Mesendoderm (in vitro differentiated cells): ENCODE measurements at regions not wholly inside any gene's neighbourhood (a gene's known extent, or its start where the extent isn't known, plus 50 kb on each side); places are given as distances from the start of the nearest gene placed in this dataset.

Source experiments
- DNase-seq: peaks from one replicate; pipeline ENCODE4 v3.0.0; 2013
- H2AK5ac ChIP-seq: 2 replicates; pipeline ENCODE4 v1.6.1; 2013; ENCODE audit warnings: low read length, inconsistent platforms
- H2BK120ac ChIP-seq: 2 replicates; pipeline ENCODE4 v1.6.1; 2013; ENCODE audit warnings: low read depth, mild to moderate bottlenecking, low read length, moderate library complexity, mixed read lengths
- H2BK15ac ChIP-seq: replicated peaks from 2 replicates; pipeline ENCODE4 v1.6.1; 2013; ENCODE audit warnings: low read depth, mild to moderate bottlenecking, moderate library complexity
- H2BK5ac ChIP-seq: 2 replicates; pipeline ENCODE4 v1.6.1; 2013; ENCODE audit warnings: low read length, inconsistent platforms
- H3K18ac ChIP-seq: 2 replicates; pipeline ENCODE4 v1.6.1; 2013; ENCODE audit warnings: mild to moderate bottlenecking, low read length, mixed read lengths
- H3K23ac ChIP-seq: one replicate; pipeline ENCODE4 v1.6.1; 2013; ENCODE audit warnings: low read length
- H3K27ac ChIP-seq: 2 replicates; pipeline ENCODE4 v1.5.1; 2013; ENCODE audit warnings: low read depth, mild to moderate bottlenecking, inconsistent platforms, low read length, moderate library complexity
- H3K27me3 ChIP-seq: 2 replicates; pipeline ENCODE4 v1.6.1; 2013; ENCODE audit warnings: low read length, control low read depth, mild to moderate bottlenecking, inconsistent platforms; ENCODE audit not compliant: insufficient read depth, poor library complexity
- H3K36me3 ChIP-seq: 2 replicates; pipeline ENCODE4 v1.6.1; 2013; ENCODE audit warnings: low read length, inconsistent platforms; ENCODE audit not compliant: control insufficient read depth, insufficient read depth
- H3K4ac ChIP-seq: one replicate; pipeline ENCODE4 v1.6.1; 2013; ENCODE audit warnings: low read depth, mild to moderate bottlenecking, low read length, moderate library complexity
- H3K4me1 ChIP-seq: 2 replicates; pipeline ENCODE4 v1.6.1; 2013; ENCODE audit warnings: low read depth, low read length, inconsistent platforms; ENCODE audit not compliant: control insufficient read depth
- H3K4me2 ChIP-seq: 2 replicates; pipeline ENCODE4 v1.6.1; 2013; ENCODE audit warnings: low read length
- H3K4me3 ChIP-seq: 2 replicates; pipeline ENCODE4 v1.5.1; 2013; ENCODE audit warnings: mild to moderate bottlenecking, low read length
- H3K56ac ChIP-seq: one replicate; pipeline ENCODE4 v1.6.1; 2013; ENCODE audit warnings: low read length
- H3K79me1 ChIP-seq: 2 replicates; pipeline ENCODE4 v1.6.1; 2013; ENCODE audit warnings: low read length, inconsistent platforms
- H3K79me2 ChIP-seq: 2 replicates; pipeline ENCODE4 v1.6.1; 2013; ENCODE audit warnings: mild to moderate bottlenecking, low read length; ENCODE audit not compliant: control insufficient read depth, insufficient read depth
- H3K9ac ChIP-seq: 2 replicates; pipeline ENCODE4 v1.6.1; 2013; ENCODE audit warnings: low read length, inconsistent platforms
- H4K5ac ChIP-seq: one replicate; pipeline ENCODE4 v1.6.1; 2013; ENCODE audit warnings: low read length
- H4K8ac ChIP-seq: one replicate; pipeline ENCODE4 v1.6.1; 2013; ENCODE audit warnings: low read depth, mild to moderate bottlenecking, control low read depth, low read length, moderate library complexity
- WGBS: extraction: QIAGEN DNeasy Blood & Tissue Kit; methylation state at CpG from one replicate; pipeline ENCODE4 v1.1.7; 2013; ENCODE audit warnings: low lambda C conversion rate, missing lambda C conversion rate; ENCODE audit not compliant: insufficient coverage; ENCODE audit errors: extremely low coverage; 5-methylcytosine and 5-hydroxymethylcytosine counted together

- Histone ChIP-seq H3K36me3 (no peaks in the 10 kb centered on the region), H4K5ac (no peak overlapping the region), H3K9ac (no peak overlapping the region), H3K27me3 (no peaks in the 10 kb centered on the region), H3K27ac (no peak overlapping the region), H2BK15ac (no peak overlapping the region), H3K4me1 (no peaks in the 10 kb centered on the region), H2BK120ac (no peak overlapping the region), H3K79me1 (no peaks in the 10 kb centered on the region), H4K8ac (no peak overlapping the region), H3K79me2 (no peaks in the 10 kb centered on the region), H3K23ac (no peak overlapping the region), H2BK5ac (no peak overlapping the region), H3K4ac (no peak overlapping the region), H2AK5ac (no peak overlapping the region), H3K4me3 (no peak overlapping the region), H3K56ac (no peak overlapping the region), H3K18ac (no peak overlapping the region), H3K4me2 (no peak overlapping the region)
- no peak for DNase-seq
These were observed 152.0 kb upstream of the CCDC68 start for GRCh38 chr18:55111271-55111670.

GRCh38 chr18:55110436-55110835 lies 151.2 kb upstream of the CCDC68 start:
- no peak for DNase-seq
- H3K4me1 ChIP-seq: no peaks in the 10 kb centered on the region

GRCh38 chr18:55109818-55110414 lies 150.7 kb upstream of the CCDC68 start:
- no CpG with 5 or more reads among the region's 2 CpGs for WGBS
- Histone ChIP-seq H3K9ac (no peak overlapping the region), H3K27me3 (no peaks in the 10 kb centered on the region), H3K4me1 (no peaks in the 10 kb centered on the region), H3K4me3 (no peak overlapping the region), H3K36me3 (no peaks in the 10 kb centered on the region), H3K18ac (no peak overlapping the region), H3K79me1 (no peaks in the 10 kb centered on the region), H4K5ac (no peak overlapping the region), H2BK15ac (no peak overlapping the region), H3K23ac (no peak overlapping the region), H3K79me2 (no peaks in the 10 kb centered on the region), H3K4ac (no peak overlapping the region), H2BK120ac (no peak overlapping the region), H4K8ac (no peak overlapping the region), H2AK5ac (no peak overlapping the region), H2BK5ac (no peak overlapping the region), H3K56ac (no peak overlapping the region), H3K27ac (no peak overlapping the region), H3K4me2 (no peak overlapping the region)
- no peak for DNase-seq

More at GRCh38 chr18:55110436-55110835, 151.2 kb upstream of the CCDC68 start:
- no peak overlapping the region for H3K23ac ChIP-seq
- no peaks in the 10 kb centered on the region for H3K79me1 ChIP-seq
- no peak overlapping the region for H2BK120ac ChIP-seq
- no peak overlapping the region for H3K4ac ChIP-seq
- no peak overlapping the region for H4K8ac ChIP-seq
- WGBS: no CpG with 5 or more reads among the region's 9 CpGs
- H3K4me2 ChIP-seq: no peak overlapping the region
- no peaks in the 10 kb centered on the region for H3K79me2 ChIP-seq
- no peak overlapping the region for H2BK5ac ChIP-seq
- no peak overlapping the region for H4K5ac ChIP-seq
- H3K9ac ChIP-seq: no peak overlapping the region
- H3K18ac ChIP-seq: no peak overlapping the region
- no peak overlapping the region for H2BK15ac ChIP-seq
- no peaks in the 10 kb centered on the region for H3K36me3 ChIP-seq
- H3K27me3 ChIP-seq: no peaks in the 10 kb centered on the region
- no peak overlapping the region for H3K27ac ChIP-seq
- H3K4me3 ChIP-seq: no peak overlapping the region
- H3K56ac ChIP-seq: no peak overlapping the region
- no peak overlapping the region for H2AK5ac ChIP-seq

- no CpG with 5 or more reads among the region's 3 CpGs for WGBS
- no peak overlapping the region for H2BK5ac ChIP-seq
- no peak overlapping the region for H4K5ac ChIP-seq
- no peak overlapping the region for H3K56ac ChIP-seq
- no peak overlapping the region for H2AK5ac ChIP-seq
- H4K8ac ChIP-seq: no peak overlapping the region
- no peaks in the 10 kb centered on the region for H3K36me3 ChIP-seq
- H3K27ac ChIP-seq: no peak overlapping the region
- H3K9ac ChIP-seq: no peak overlapping the region
- no peaks in the 10 kb centered on the region for H3K4me1 ChIP-seq
- no peaks in the 10 kb centered on the region for H3K79me1 ChIP-seq
- DNase-seq: no peak
- no peak overlapping the region for H2BK120ac ChIP-seq
- H3K4me3 ChIP-seq: no peak overlapping the region
- no peaks in the 10 kb centered on the region for H3K79me2 ChIP-seq
- H2BK15ac ChIP-seq: no peak overlapping the region
- H3K4ac ChIP-seq: no peak overlapping the region
- H3K23ac ChIP-seq: no peak overlapping the region
- no peaks in the 10 kb centered on the region for H3K27me3 ChIP-seq
- no peak overlapping the region for H3K18ac ChIP-seq
- H3K4me2 ChIP-seq: no peak overlapping the region
These were observed 147.6 kb upstream of the CCDC68 start for GRCh38 chr18:55106906-55107305.

- no peak overlapping the region for H3K4me3 ChIP-seq
- no peak overlapping the region for H3K56ac ChIP-seq
- H2BK120ac ChIP-seq: no peak overlapping the region
- no peak overlapping the region for H2AK5ac ChIP-seq
- no peak overlapping the region for H4K8ac ChIP-seq
- H3K36me3 ChIP-seq: no peaks in the 10 kb centered on the region
- no peaks in the 10 kb centered on the region for H3K4me1 ChIP-seq
- H3K79me1 ChIP-seq: no peaks in the 10 kb centered on the region
- H3K4me2 ChIP-seq: no peak overlapping the region
- H3K9ac ChIP-seq: no peak overlapping the region
- no CpG with 5 or more reads among the region's 2 CpGs for WGBS
- no peak overlapping the region for H2BK15ac ChIP-seq
- no peak overlapping the region for H3K23ac ChIP-seq
- H4K5ac ChIP-seq: no peak overlapping the region
- H2BK5ac ChIP-seq: no peak overlapping the region
- H3K27me3 ChIP-seq: no peaks in the 10 kb centered on the region
- no peak overlapping the region for H3K4ac ChIP-seq
- H3K79me2 ChIP-seq: no peaks in the 10 kb centered on the region
- H3K18ac ChIP-seq: no peak overlapping the region
- no peak for DNase-seq
- H3K27ac ChIP-seq: no peak overlapping the region
These were observed 147.2 kb upstream of the CCDC68 start for GRCh38 chr18:55106466-55106865.

- Histone ChIP-seq H3K4me3 (no peak overlapping the region), H3K18ac (no peak overlapping the region), H3K27me3 (no peaks in the 10 kb centered on the region), H3K56ac (no peak overlapping the region), H2AK5ac (no peak overlapping the region), H2BK120ac (no peak overlapping the region), H3K79me2 (no peaks in the 10 kb centered on the region), H3K9ac (no peak overlapping the region), H3K4me1 (no peaks in the 10 kb centered on the region), H3K23ac (no peak overlapping the region), H3K36me3 (no peaks in the 10 kb centered on the region), H2BK15ac (no peak overlapping the region), H4K8ac (no peak overlapping the region), H3K4ac (no peak overlapping the region), H2BK5ac (no peak overlapping the region), H3K79me1 (no peaks in the 10 kb centered on the region), H3K4me2 (no peak overlapping the region), H3K27ac (no peak overlapping the region), H4K5ac (no peak overlapping the region)
- no CpG with 5 or more reads among the region's 2 CpGs for WGBS
- DNase-seq: no peak
These were observed 146.6 kb upstream of the CCDC68 start for GRCh38 chr18:55105873-55106272.
